NCI-H345 treated with DMSO at 0.1 percent for 48 hours (cell line): ENCODE measurements at regions not wholly inside any gene's neighbourhood (a gene's known extent, or its start where the extent isn't known, plus 50 kb on each side); places are given as distances from the start of the nearest gene placed in this dataset.

Source experiments
- DNase-seq: peaks from one replicate; lab custom pipeline; 2025; ENCODE audit not compliant: unreplicated experiment; lab: John Stamatoyannopoulos, UW

- DNase-seq: no peak
These were observed 860.7 kb downstream of the PCDH7 start for GRCh38 chr4:31580843-31581242.

GRCh38 chr4:31585503-31585902 lies 865.3 kb downstream of the PCDH7 start:
- DNase-seq: no peak

- DNase-seq: no peak
These were observed 872.1 kb downstream of the PCDH7 start for GRCh38 chr4:31592293-31592692.

- DNase-seq: no peak
These were observed 875.3 kb downstream of the PCDH7 start for GRCh38 chr4:31595496-31595895.

- no peak for DNase-seq
These were observed 878.5 kb downstream of the PCDH7 start for GRCh38 chr4:31598639-31599038.

- no peak for DNase-seq
These were observed 881.6 kb downstream of the PCDH7 start for GRCh38 chr4:31601793-31602192.

GRCh38 chr4:31613946-31614623 lies 893.9 kb downstream of the PCDH7 start:
- DNase-seq: no peak

- DNase-seq: no peak
These were observed 897.5 kb downstream of the PCDH7 start for GRCh38 chr4:31617667-31618066.

- DNase-seq: no peak
These were observed 900.3 kb downstream of the PCDH7 start for GRCh38 chr4:31620476-31620875.

- no peak for DNase-seq
These were observed 925.1 kb downstream of the PCDH7 start for GRCh38 chr4:31645236-31645635.

GRCh38 chr4:31647786-31648185 lies 927.6 kb downstream of the PCDH7 start:
- no peak for DNase-seq

- DNase-seq: no peak
These were observed 929.7 kb downstream of the PCDH7 start for GRCh38 chr4:31649878-31650277.

GRCh38 chr4:31651541-31651940 lies 931.4 kb downstream of the PCDH7 start:
- no peak for DNase-seq

- no peak for DNase-seq
These were observed 935.2 kb downstream of the PCDH7 start for GRCh38 chr4:31655328-31655727.

GRCh38 chr4:31657859-31658570 lies 937.8 kb downstream of the PCDH7 start:
- DNase-seq: no peak

- DNase-seq: no peak
These were observed 940.7 kb downstream of the PCDH7 start for GRCh38 chr4:31660916-31661315.

GRCh38 chr4:31662951-31663350 lies 942.8 kb downstream of the PCDH7 start:
- DNase-seq: no peak

GRCh38 chr4:31667686-31668085 lies 947.5 kb downstream of the PCDH7 start:
- no peak for DNase-seq

- no peak for DNase-seq
These were observed 954.3 kb downstream of the PCDH7 start for GRCh38 chr4:31674313-31674947.

GRCh38 chr4:31678356-31678755 lies 958.2 kb downstream of the PCDH7 start:
- DNase-seq: no peak

- no peak for DNase-seq
These were observed 962.6 kb downstream of the PCDH7 start for GRCh38 chr4:31682796-31683195.

GRCh38 chr4:31687717-31688342 lies 967.7 kb downstream of the PCDH7 start:
- no peak for DNase-seq
